Right lobe of liver (tissue), 6 donors: ENCODE measurements at regions not wholly inside any gene's neighbourhood (a gene's known extent, or its start where the extent isn't known, plus 50 kb on each side); places are given as distances from the start of the nearest gene placed in this dataset.

Source experiments
- ATAC-seq, 4 donors: fragments of 200-7000 bp; cut with Tn5 transposase; one replicate each; pipeline ENCODE4 v1.9.1; 2020; ENCODE audit warnings: mild to moderate bottlenecking in 4 of 4, moderate library complexity in 4 of 4
- DNase-seq, 3 donors: peaks; one replicate each; pipeline ENCODE4 v3.0.0-alpha.2; 2020
- H3K27ac ChIP-seq, 3 donors: fragments of 200-600 bp; one replicate each; pipeline ENCODE4 v1.8.0; 2022
- H3K27me3 ChIP-seq, 2 donors: fragments of 200-600 bp; one replicate each; pipeline ENCODE4 v1.8.0; 2022
- H3K36me3 ChIP-seq, 4 donors: fragments of 200-600 bp; sonication (generic) in 1 of 4; one replicate each; pipeline versions ENCODE4 v1.5.1 to v1.8.0; 2017 to 2022; ENCODE audit warnings: control low read depth in 1 of 4
- H3K4me1 ChIP-seq, 4 donors: fragments of 200-600 bp; sonication (generic) in 1 of 4; one replicate each; pipeline versions ENCODE4 v1.5.1 to v1.8.0; 2017 to 2022; ENCODE audit warnings: control low read depth in 1 of 4
- H3K4me3 ChIP-seq, 3 donors: fragments of 200-600 bp; one replicate each; pipeline ENCODE4 v1.8.0; 2022
- H3K9me3 ChIP-seq, 4 donors: fragments of 200-600 bp; sonication (generic) in 1 of 4; one replicate each; pipeline versions ENCODE4 v1.5.1 to v1.8.0; 2017 to 2022; ENCODE audit warnings: control low read depth in 1 of 4
- CTCF ChIP-seq, 4 donors: fragments of 200-600 bp in 3 of 4; fragments of 450-650 bp in 1 of 4; IDR thresholded peaks; one replicate each; pipeline versions ENCODE4 v1.5.1 to v1.8.0; 2016 to 2022; ENCODE audit warnings: antibody characterized with exemption in 4 of 4, mild to moderate bottlenecking in 2 of 4
- POLR2A ChIP-seq: fragments of 450-650 bp; IDR thresholded peaks from one replicate; pipeline ENCODE4 v1.6.1; 2017; ENCODE audit warnings: antibody characterized with exemption, mild to moderate bottlenecking
- WGBS: methylation state at CpG from one replicate; pipeline ENCODE4 v1.1.6; 2018; ENCODE audit warnings: low coverage, low lambda C conversion rate; ENCODE audit not compliant: insufficient coverage; ENCODE audit errors: missing lambda C conversion rate; 5-methylcytosine and 5-hydroxymethylcytosine counted together
- intact Hi-C, 2 donors: fragments of 100-400 bp; cut with DNase I; formaldehyde crosslinking; loops; one replicate each; pipeline versions ENCODE4 v1.11.2 to v1.14.1; 2022
- donor health status: DM: no; HTN: yes; CAD: no.
- donor health status: DM: no; HTN: no; CAD: no.
- donor health status: DM: no; HTN: no; CAD: no.
- donor health status: DM: no; HTN: yes; CAD: no.
- donor health status: DM: no; HTN: yes; CAD: no.

GRCh38 chr9:18327121-18327520 is 146.8 kb upstream of the ADAMTSL1 start:
- TF ChIP-seq CTCF (IDR thresholded peaks at IDR 0.05) (no peak), POLR2A (no peak)
- H3K27ac ChIP-seq = no peak overlapping the region
- no peaks in the 10 kb centered on the region for H3K27me3 ChIP-seq
- H3K4me3 ChIP-seq = no peak overlapping the region
- no peaks in the 10 kb centered on the region for H3K4me1 ChIP-seq
- no peak for DNase-seq
- no peak for ATAC-seq
- intact Hi-C loops = no loop called here
- WGBS = 63% methylated on average over 3 of the region's 3 CpGs
- H3K36me3 ChIP-seq = no peaks in the 10 kb centered on the region
- no peaks in the 10 kb centered on the region for H3K9me3 ChIP-seq

GRCh38 chr9:18330401-18331309 is 143.3 kb upstream of the ADAMTSL1 start:
- intact Hi-C loops = no loop called here
- Histone ChIP-seq H3K4me3 (no peak overlapping the region), H3K36me3 (no peaks in the 10 kb centered on the region), H3K27ac (no peak overlapping the region), H3K9me3 (no peaks in the 10 kb centered on the region), H3K4me1 (no peaks in the 10 kb centered on the region), H3K27me3 (no peaks in the 10 kb centered on the region)
- DNase-seq = no peak
- ATAC-seq = no peak
- 43% methylated on average over 4 of the region's 4 CpGs for WGBS
- TF ChIP-seq POLR2A (no peak), CTCF (IDR thresholded peaks at IDR 0.05) (no peak)

- intact Hi-C loops = no loop called here
- ATAC-seq = no peak
- TF ChIP-seq CTCF (IDR thresholded peaks at IDR 0.05) = no peak
- TF ChIP-seq POLR2A = no peak
- H3K36me3 ChIP-seq = no peaks in the 10 kb centered on the region
- no peak overlapping the region for H3K4me3 ChIP-seq
- DNase-seq = no peak
- H3K9me3 ChIP-seq = no peaks in the 10 kb centered on the region
- no peaks in the 10 kb centered on the region for H3K27me3 ChIP-seq
- H3K27ac ChIP-seq = no peak overlapping the region
- no peaks in the 10 kb centered on the region for H3K4me1 ChIP-seq
These were observed 142.7 kb upstream of the ADAMTSL1 start for GRCh38 chr9:18331310-18331684.

GRCh38 chr9:18331808-18332209 is 142.1 kb upstream of the ADAMTSL1 start:
- intact Hi-C loops = no loop called here
- ATAC-seq = no peak
- Histone ChIP-seq H3K27ac (no peak overlapping the region), H3K4me1 (no peaks in the 10 kb centered on the region), H3K4me3 (no peak overlapping the region), H3K9me3 (no peaks in the 10 kb centered on the region), H3K36me3 (no peaks in the 10 kb centered on the region), H3K27me3 (no peaks in the 10 kb centered on the region)
- DNase-seq = no peak
- 25% methylated on average over 1 of the region's 1 CpG for WGBS
- TF ChIP-seq POLR2A (no peak), CTCF (IDR thresholded peaks at IDR 0.05) (no peak)
